DND-41 (cell line): ENCODE measurements at regions not wholly inside any gene's neighbourhood (a gene's known extent, or its start where the extent isn't known, plus 50 kb on each side); places are given as distances from the start of the nearest gene placed in this dataset.
"Not testable (repeated sequence)": the region's sequence is repeated elsewhere in the genome, so short reads cannot be mapped to it uniquely, and the experiment has no call there.

Source experiments
- CTCF ChIP-seq: IDR thresholded peaks from 2 replicates; pipeline ENCODE4 v1.5.1; 2012; ENCODE audit warnings: borderline replicate concordance, low read length, moderate library complexity, mild to moderate bottlenecking; ENCODE audit not compliant: poor library complexity, severe bottlenecking; ENCODE audit errors: extremely low read depth
- EZH2 ChIP-seq: IDR thresholded peaks from 3 replicates; pipeline ENCODE4 v1.6.1; 2012; ENCODE audit warnings: borderline replicate concordance, low read depth, mild to moderate bottlenecking, moderate library complexity, low read length, inconsistent platforms; ENCODE audit not compliant: severe bottlenecking

- TF ChIP-seq CTCF, EZH2: not testable (repeated sequence)
Observed at GRCh38 chr16:19955896-19956295, 71.2 kb upstream of the GPRC5B start.
